Mammary epithelial cell (primary cell): ENCODE measurements at regions not wholly inside any gene's neighbourhood (a gene's known extent, or its start where the extent isn't known, plus 50 kb on each side); places are given as distances from the start of the nearest gene placed in this dataset.

Experiments
- EZH2 ChIP-seq: IDR thresholded peaks from 2 replicates; pipeline ENCODE4 v1.6.1; 2012; ENCODE audit warnings: low read length, inconsistent platforms, borderline replicate concordance
- TF ChIP-seq, protein P1 (sequence below), 2 donors: IDR thresholded peaks in 1 of 2; conservative IDR thresholded peaks in 1 of 2; 2 replicates each; pipeline ENCODE4 v1.5.1; 2011 to 2012; ENCODE audit warnings: inconsistent platforms in 2 of 2, low read length in 2 of 2, mild to moderate bottlenecking in 2 of 2, control low read depth in 1 of 2, low read depth in 1 of 2; ENCODE audit not compliant: insufficient read depth in 1 of 2; ENCODE audit errors: extremely low read depth in 1 of 2

DNA sequence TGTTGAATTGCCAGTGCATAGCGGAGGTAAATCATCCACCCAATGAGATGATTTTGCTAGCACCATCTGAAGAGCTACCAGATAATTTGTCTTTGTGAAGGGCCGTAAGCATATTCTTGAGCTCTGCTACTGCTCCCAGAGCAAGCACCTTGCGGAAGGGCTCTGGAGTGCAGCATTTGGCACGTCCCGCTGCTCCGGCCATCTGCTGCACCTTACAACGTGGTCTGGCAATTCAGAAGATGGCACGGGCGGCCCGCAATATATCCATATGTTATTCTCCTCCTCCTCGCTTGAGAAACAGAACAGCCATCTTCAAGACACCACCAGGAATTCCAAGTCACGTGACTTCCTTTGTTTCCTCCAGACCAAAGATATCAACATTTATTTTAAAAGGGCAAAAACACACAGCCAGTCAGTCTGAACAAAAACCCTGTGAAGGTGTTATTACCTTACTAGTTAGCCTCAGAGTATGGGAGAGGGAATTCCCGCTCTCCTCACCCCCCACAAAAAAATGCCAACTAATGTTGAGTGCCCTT is 1095.7 kb upstream of the TENM3 start:
- TF ChIP-seq, protein P1, sequence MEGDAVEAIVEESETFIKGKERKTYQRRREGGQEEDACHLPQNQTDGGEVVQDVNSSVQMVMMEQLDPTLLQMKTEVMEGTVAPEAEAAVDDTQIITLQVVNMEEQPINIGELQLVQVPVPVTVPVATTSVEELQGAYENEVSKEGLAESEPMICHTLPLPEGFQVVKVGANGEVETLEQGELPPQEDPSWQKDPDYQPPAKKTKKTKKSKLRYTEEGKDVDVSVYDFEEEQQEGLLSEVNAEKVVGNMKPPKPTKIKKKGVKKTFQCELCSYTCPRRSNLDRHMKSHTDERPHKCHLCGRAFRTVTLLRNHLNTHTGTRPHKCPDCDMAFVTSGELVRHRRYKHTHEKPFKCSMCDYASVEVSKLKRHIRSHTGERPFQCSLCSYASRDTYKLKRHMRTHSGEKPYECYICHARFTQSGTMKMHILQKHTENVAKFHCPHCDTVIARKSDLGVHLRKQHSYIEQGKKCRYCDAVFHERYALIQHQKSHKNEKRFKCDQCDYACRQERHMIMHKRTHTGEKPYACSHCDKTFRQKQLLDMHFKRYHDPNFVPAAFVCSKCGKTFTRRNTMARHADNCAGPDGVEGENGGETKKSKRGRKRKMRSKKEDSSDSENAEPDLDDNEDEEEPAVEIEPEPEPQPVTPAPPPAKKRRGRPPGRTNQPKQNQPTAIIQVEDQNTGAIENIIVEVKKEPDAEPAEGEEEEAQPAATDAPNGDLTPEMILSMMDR (conservative IDR thresholded peaks at IDR 0.05 in 1 of 2, IDR thresholded peaks at IDR 0.05 in 1 of 2; ENCODE audit: extremely low read depth in 1 of 2, insufficient read depth in 1 of 2, low read depth in 1 of 2, low read length in 2 of 2) = no peak
- TF ChIP-seq EZH2 = no peak
